Fibroblast of villous mesenchyme (primary cell): ENCODE measurements at regions not wholly inside any gene's neighbourhood (a gene's known extent, or its start where the extent isn't known, plus 50 kb on each side); places are given as distances from the start of the nearest gene placed in this dataset.
"Not testable (repeated sequence)": the region's sequence is repeated elsewhere in the genome, so short reads cannot be mapped to it uniquely, and the experiment has no call there.

ENCODE experiments used
- DNase-seq: peaks from one replicate; pipeline ENCODE4 v3.0.0-alpha.2; 2010; ENCODE audit warnings: low read depth
- H3K4me3 ChIP-seq: 2 replicates; pipeline ENCODE4 v1.5.1; 2011; ENCODE audit warnings: low read depth, mild to moderate bottlenecking, low read length
- CTCF ChIP-seq: IDR thresholded peaks from 2 replicates; pipeline ENCODE4 v1.5.1; 2012; ENCODE audit warnings: low read depth, mild to moderate bottlenecking, low read length; ENCODE audit not compliant: insufficient read depth

- DNase-seq = no peak
- TF ChIP-seq CTCF = no peak
- H3K4me3 ChIP-seq = no peak overlapping the region
Observed at GRCh38 chr10:105742923-105743322, 1101.8 kb downstream of the SORCS3 start.

GRCh38 chr10:105742184-105742583 is 1101.1 kb downstream of the SORCS3 start:
- no peak for DNase-seq
- no peak overlapping the region for H3K4me3 ChIP-seq
- TF ChIP-seq CTCF = no peak

- no peak overlapping the region for H3K4me3 ChIP-seq
- DNase-seq = no peak
- TF ChIP-seq CTCF = no peak
Observed at GRCh38 chr10:105734479-105734878, 1093.4 kb downstream of the SORCS3 start.

GRCh38 chr10:105733924-105734323 is 1092.8 kb downstream of the SORCS3 start:
- DNase-seq = no peak
- H3K4me3 ChIP-seq = no peak overlapping the region
- TF ChIP-seq CTCF = no peak

GRCh38 chr10:105729428-105729827 is 1088.3 kb downstream of the SORCS3 start:
- TF ChIP-seq CTCF = no peak
- H3K4me3 ChIP-seq = no peak overlapping the region
- no peak for DNase-seq

GRCh38 chr10:105727586-105727985 is 1086.5 kb downstream of the SORCS3 start:
- not testable (repeated sequence) for DNase-seq, H3K4me3 ChIP-seq

GRCh38 chr10:105727131-105727530 is 1086.0 kb downstream of the SORCS3 start:
- no peak for TF ChIP-seq CTCF
- H3K4me3 ChIP-seq = no peak overlapping the region
- no peak for DNase-seq
